A673 (cell line): ENCODE measurements at regions not wholly inside any gene's neighbourhood (a gene's known extent, or its start where the extent isn't known, plus 50 kb on each side); places are given as distances from the start of the nearest gene placed in this dataset.

Experiments used
- CTCF ChIP-seq: fragments of 300-800, 200-600 bp; sonication (generic); conservative IDR thresholded peaks from 2 replicates; pipeline ENCODE4 v1.5.1; 2017; ENCODE audit warnings: low read depth, mild to moderate bottlenecking, antibody characterized with exemption, low read length, moderate library complexity, mixed read lengths
- EZH2 ChIP-seq: fragments of 200-600 bp; sonication (generic); IDR thresholded peaks from 2 replicates; pipeline ENCODE4 v1.6.1; 2017; ENCODE audit warnings: borderline replicate concordance, low read depth, mild to moderate bottlenecking, mixed read lengths, antibody characterized with exemption, low read length; ENCODE audit not compliant: poor library complexity, severe bottlenecking

GRCh38 chr9:106535439-106535838 lies 327.5 kb upstream of the ZNF462 start:
- no peak for TF ChIP-seq CTCF
- TF ChIP-seq EZH2, result no peak
